Nephron (organoid): ENCODE measurements at regions not wholly inside any gene's neighbourhood (a gene's known extent, or its start where the extent isn't known, plus 50 kb on each side); places are given as distances from the start of the nearest gene placed in this dataset.
"Not testable (repeated sequence)": the region's sequence is repeated elsewhere in the genome, so short reads cannot be mapped to it uniquely, and the experiment has no call there.

Experiments used
- H3K27ac Mint-ChIP-seq, 3 experiments: 2 replicates each; pipeline ENCODE4 v1.8.0; 2020; ENCODE audit warnings: mixed read lengths in 3 of 3, mild to moderate bottlenecking in 2 of 3, moderate library complexity in 1 of 3
- H3K27me3 Mint-ChIP-seq: 2 replicates; pipeline ENCODE4 v1.8.0; 2021; ENCODE audit warnings: low read depth, mild to moderate bottlenecking, moderate library complexity, mixed read lengths
- H3K36me3 Mint-ChIP-seq: 2 replicates; pipeline ENCODE4 v1.8.0; 2020; ENCODE audit warnings: low read depth, mixed read lengths
- H3K4me1 Mint-ChIP-seq: 2 replicates; pipeline ENCODE4 v1.8.0; 2020; ENCODE audit warnings: mixed read lengths
- H3K4me3 Mint-ChIP-seq, 3 experiments: 2 replicates each; pipeline ENCODE4 v1.8.0; 2020; ENCODE audit warnings: mild to moderate bottlenecking in 3 of 3, mixed read lengths in 3 of 3, moderate library complexity in 2 of 3
- H3K9me3 Mint-ChIP-seq: 2 replicates; pipeline ENCODE4 v1.8.0; 2020; ENCODE audit warnings: mixed read lengths
- CTCF ChIP-seq, 3 experiments: fragments of 200-600 bp; sonication (generic); IDR thresholded peaks; one replicate each; pipeline ENCODE4 v1.5.0; 2021; ENCODE audit warnings: antibody characterized with exemption in 3 of 3; ENCODE audit not compliant: unreplicated experiment in 3 of 3

GRCh38 chr16:52308051-52308450 is 238.9 kb downstream of the TOX3 start:
- peaks cover 16% of the 10 kb centered on the region for H3K4me1 Mint-ChIP-seq
- no peaks in the 10 kb centered on the region for H3K9me3 Mint-ChIP-seq
- no peaks in the 10 kb centered on the region for H3K27me3 Mint-ChIP-seq
- H3K36me3 Mint-ChIP-seq = no peaks in the 10 kb centered on the region
- no peak for TF ChIP-seq CTCF (IDR thresholded peaks at IDR 0.05; ENCODE audit: unreplicated experiment in 3 of 3)
- H3K27ac Mint-ChIP-seq = peak overlapping the region in 1 of 3 experiments; percentile 30
- no peak overlapping the region for H3K4me3 Mint-ChIP-seq

- no peak for TF ChIP-seq CTCF (IDR thresholded peaks at IDR 0.05; ENCODE audit: unreplicated experiment in 3 of 3)
- Mint-ChIP-seq H3K9me3 (no peaks in the 10 kb centered on the region), H3K4me1 (no peaks in the 10 kb centered on the region), H3K4me3 (no peak overlapping the region), H3K27me3 (no peaks in the 10 kb centered on the region), H3K36me3 (no peaks in the 10 kb centered on the region), H3K27ac (no peak overlapping the region)
Measured at GRCh38 chr16:52301026-52301425, 245.9 kb downstream of the TOX3 start.

GRCh38 chr16:52298769-52299168 is 248.2 kb downstream of the TOX3 start:
- Mint-ChIP-seq H3K27me3 (no peaks in the 10 kb centered on the region), H3K27ac (no peak overlapping the region), H3K9me3 (no peaks in the 10 kb centered on the region), H3K36me3 (no peaks in the 10 kb centered on the region), H3K4me3 (no peak overlapping the region), H3K4me1 (no peaks in the 10 kb centered on the region)
- no peak for TF ChIP-seq CTCF (IDR thresholded peaks at IDR 0.05; ENCODE audit: unreplicated experiment in 3 of 3)

- not testable (repeated sequence) for H3K27ac Mint-ChIP-seq, H3K27me3 Mint-ChIP-seq, H3K4me3 Mint-ChIP-seq, H3K36me3 Mint-ChIP-seq, H3K4me1 Mint-ChIP-seq, H3K9me3 Mint-ChIP-seq
Measured at GRCh38 chr16:52296706-52297315, 250.1 kb downstream of the TOX3 start.

GRCh38 chr16:52296076-52296475 is 250.9 kb downstream of the TOX3 start:
- no peak overlapping the region for H3K4me3 Mint-ChIP-seq
- TF ChIP-seq CTCF (IDR thresholded peaks at IDR 0.05; ENCODE audit: unreplicated experiment in 3 of 3) = no peak
- no peaks in the 10 kb centered on the region for H3K9me3 Mint-ChIP-seq
- no peak overlapping the region for H3K27ac Mint-ChIP-seq
- no peaks in the 10 kb centered on the region for H3K4me1 Mint-ChIP-seq
- H3K27me3 Mint-ChIP-seq = no peaks in the 10 kb centered on the region
- no peaks in the 10 kb centered on the region for H3K36me3 Mint-ChIP-seq

- no peak for TF ChIP-seq CTCF (IDR thresholded peaks at IDR 0.05; ENCODE audit: unreplicated experiment in 3 of 3)
- H3K36me3 Mint-ChIP-seq = no peaks in the 10 kb centered on the region
- H3K27ac Mint-ChIP-seq = no peak overlapping the region
- H3K9me3 Mint-ChIP-seq = no peaks in the 10 kb centered on the region
- no peaks in the 10 kb centered on the region for H3K4me1 Mint-ChIP-seq
- no peaks in the 10 kb centered on the region for H3K27me3 Mint-ChIP-seq
- no peak overlapping the region for H3K4me3 Mint-ChIP-seq
Measured at GRCh38 chr16:52294660-52295059, 252.3 kb downstream of the TOX3 start.
